GM12878 (cell line): ENCODE measurements at regions not wholly inside any gene's neighbourhood (a gene's known extent, or its start where the extent isn't known, plus 50 kb on each side); places are given as distances from the start of the nearest gene placed in this dataset.

Experiments used
- ATAC-seq: fragments of 200-7000 bp; cut with Tn5 transposase; 3 replicates; pipeline ENCODE4 v1.9.1; 2020; ENCODE audit warnings: mild to moderate bottlenecking, moderate library complexity
- BruUV-seq: library from RNA; stranded (reverse); fragments of 400-500 nt; replicated peaks from 2 replicates; lab custom pipeline; 2021; lab: Mats Ljungman, UMichigan
- CTCF ChIA-PET: fragments of 300-600 bp; sonication (Branson Sonifier 250); formaldehyde crosslinking; extraction: SDS; loops from one replicate; lab custom pipeline; 2021; ENCODE audit warnings: inconsistent platforms; lab: Yijun Ruan, JAX
- POLR2A ChIA-PET: fragments of 350-600 bp; formaldehyde crosslinking; extraction: SDS; loops from one replicate; lab custom pipeline; 2021; ENCODE audit warnings: inconsistent platforms; lab: Charles Lee
- RAD21 ChIA-PET: fragments of 300-600 bp; sonication (Branson Sonifier 250); formaldehyde crosslinking; loops from one replicate; lab custom pipeline; 2023; ENCODE audit warnings: antibody characterized with exemption; ENCODE audit not compliant: unreplicated experiment; lab: Charles Lee
- SMC1A ChIA-PET: fragments of 300-600 bp; sonication (Branson Sonifier 250); formaldehyde crosslinking; loops from one replicate; lab custom pipeline; 2023; ENCODE audit not compliant: unreplicated experiment, uncharacterized antibody; lab: Charles Lee
- DNase-seq: peaks from one replicate; pipeline ENCODE4 v3.0.0-alpha.2; 2011; ENCODE audit warnings: low read depth, low spot score
- FAIRE-seq: peaks from 3 replicates; lab custom pipeline; 2011; peaks lifted over from hg19 to GRCh38; lab: Jason Lieb, UNC
- H2AFZ ChIP-seq: 2 replicates; pipeline ENCODE4 v1.6.0; 2011; ENCODE audit warnings: low read depth, low read length, control low read depth; ENCODE audit not compliant: control insufficient read depth
- H3K27ac ChIP-seq: 2 replicates; pipeline ENCODE4 v1.5.1; 2011; ENCODE audit warnings: control low read depth; ENCODE audit not compliant: control insufficient read depth, insufficient read depth
- H3K27me3 ChIP-seq, 2 experiments: replicated peaks in 1 of 2; 2 replicates each; pipeline versions ENCODE4 v1.6.0 to v1.6.1; 2011; ENCODE audit warnings: low read length in 1 of 2; ENCODE audit not compliant: control insufficient read depth in 2 of 2, insufficient read depth in 2 of 2
- H3K36me3 ChIP-seq, 2 experiments: 2 replicates each; pipeline ENCODE4 v1.5.1; 2011; ENCODE audit warnings: low read length in 1 of 2; ENCODE audit not compliant: control insufficient read depth in 2 of 2, insufficient read depth in 2 of 2
- H3K4me1 ChIP-seq: 2 replicates; pipeline ENCODE4 v1.6.1; 2011; ENCODE audit warnings: mild to moderate bottlenecking, low read length, moderate library complexity, mixed read lengths; ENCODE audit not compliant: control insufficient read depth, insufficient read depth
- H3K4me2 ChIP-seq: 2 replicates; pipeline ENCODE4 v1.6.0; 2011; ENCODE audit warnings: control low read depth; ENCODE audit not compliant: control insufficient read depth, insufficient read depth
- H3K4me3 ChIP-seq: fragments of 200-600 bp; sonication (generic); 2 replicates; pipeline ENCODE4 v1.5.1; 2016
- H3K79me2 ChIP-seq: 2 replicates; pipeline ENCODE4 v1.6.0; 2011; ENCODE audit warnings: low read length; ENCODE audit not compliant: control insufficient read depth, insufficient read depth
- H3K9ac ChIP-seq: 2 replicates; pipeline ENCODE4 v1.8.0; 2011; ENCODE audit warnings: low read length, control low read depth, mixed read lengths; ENCODE audit not compliant: control insufficient read depth, insufficient read depth
- H3K9me3 ChIP-seq: replicated peaks from 3 replicates; pipeline ENCODE4 v1.5.1; 2011; ENCODE audit warnings: mild to moderate bottlenecking, low read length; ENCODE audit not compliant: control insufficient read depth, insufficient read depth
- H4K20me1 ChIP-seq: 2 replicates; pipeline ENCODE4 v1.6.0; 2011; ENCODE audit not compliant: control insufficient read depth, insufficient read depth
- CBFB ChIP-seq: IDR thresholded peaks from 2 replicates; pipeline ENCODE4 v1.6.1; 2016; ENCODE audit warnings: antibody characterized with exemption, low read depth
- HDAC2 ChIP-seq: fragments of 200-600 bp; sonication (generic); IDR thresholded peaks from 2 replicates; pipeline ENCODE4 v1.6.1; 2017
- JUNB ChIP-seq: IDR thresholded peaks from 2 replicates; pipeline ENCODE4 v1.6.1; 2016; ENCODE audit warnings: antibody characterized with exemption, mild to moderate bottlenecking
- NR2C2 ChIP-seq: IDR thresholded peaks from 2 replicates; pipeline ENCODE4 v1.6.1; 2011; ENCODE audit warnings: borderline replicate concordance, low read depth; ENCODE audit not compliant: control insufficient read depth, insufficient read length
- POLR2A ChIP-seq: IDR thresholded peaks from 2 replicates; pipeline ENCODE4 v1.6.1; 2011; ENCODE audit warnings: low read depth, mild to moderate bottlenecking, low read length
- RBBP5 ChIP-seq: fragments of 200-600 bp; sonication (generic); conservative IDR thresholded peaks from 2 replicates; pipeline ENCODE4 v1.6.1; 2016
- RUNX3 ChIP-seq: IDR thresholded peaks from 2 replicates; pipeline ENCODE4 v1.6.1; 2012; ENCODE audit warnings: low read length, inconsistent platforms
- SMARCA5 ChIP-seq: fragments of 450-650 bp; IDR thresholded peaks from 2 replicates; pipeline ENCODE4 v1.6.1; 2017; ENCODE audit warnings: mild to moderate bottlenecking
- SP1 ChIP-seq: IDR thresholded peaks from one replicate; pipeline ENCODE4 v1.6.1; 2011; ENCODE audit warnings: low read depth, low read length
- STAT1 ChIP-seq: fragments of 450-650 bp; conservative IDR thresholded peaks from 2 replicates; pipeline ENCODE4 v1.6.1; 2014; ENCODE audit warnings: antibody characterized with exemption, mild to moderate bottlenecking
- WGBS: methylation state at CpG from one replicate; pipeline ENCODE4 v1.1.6; 2016; ENCODE audit warnings: low lambda C conversion rate; ENCODE audit not compliant: insufficient replicate concordance, insufficient coverage; ENCODE audit errors: missing lambda C conversion rate; 5-methylcytosine and 5-hydroxymethylcytosine counted together
- in situ Hi-C: fragments of 300-500 bp; cut with MboI; formaldehyde crosslinking; loops from 9 replicates; pipeline ENCODE4 v1.14.3; 2018; ENCODE audit warnings: mixed read lengths
- intact Hi-C: fragments of 100-400 bp; cut with micrococcal nuclease; formaldehyde crosslinking; loops from one replicate; pipeline ENCODE4 v1.14.2; 2022; ENCODE audit not compliant: unreplicated experiment
- TF ChIP-seq, protein P1 (sequence below): fragments of 450-650 bp; formaldehyde crosslinking; IDR thresholded peaks from 2 replicates; pipeline ENCODE4 v1.4.0; 2020; ENCODE audit warnings: mild to moderate bottlenecking, moderate library complexity
- TF ChIP-seq, protein P2 (sequence below): fragments of 450-650 bp; IDR thresholded peaks from 2 replicates; pipeline ENCODE4 v1.6.1; 2017; ENCODE audit warnings: antibody characterized with exemption, mild to moderate bottlenecking, moderate library complexity

DNA sequence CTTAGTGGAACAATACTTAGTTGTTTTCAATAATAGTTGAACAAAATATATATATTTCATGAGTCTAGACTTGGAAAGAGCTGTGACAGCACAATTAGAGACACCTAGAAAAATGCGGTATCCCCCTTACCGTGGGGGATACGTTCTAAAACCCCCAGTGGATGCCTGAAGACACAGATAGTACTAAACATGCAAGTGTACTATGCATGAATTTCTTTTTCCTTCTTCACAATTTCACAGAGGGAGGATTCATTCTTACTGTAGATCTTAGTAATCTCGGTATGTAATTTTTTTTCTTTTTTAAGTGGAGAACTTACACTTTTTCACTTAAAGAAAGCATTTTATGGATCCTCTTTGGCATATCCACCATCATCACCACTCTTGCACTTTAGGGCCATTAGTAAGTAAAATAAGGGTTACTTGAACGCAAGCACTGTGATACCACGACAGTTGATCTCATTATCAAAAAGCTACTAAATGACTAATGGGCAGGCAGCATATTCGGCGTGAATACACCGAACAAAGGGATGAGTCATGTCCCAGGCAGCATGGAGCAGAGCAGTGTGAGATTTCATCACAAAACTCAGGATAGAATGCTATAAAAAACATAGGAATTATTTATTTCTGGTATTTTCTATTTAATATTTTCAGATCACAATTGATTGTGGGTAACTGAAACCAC, 72.3 kb upstream of the ZNF280D start:
- no peak for FAIRE-seq
- no peaks in the 10 kb centered on the region; a peak in 1 of 4 replicates for H3K27me3 ChIP-seq
- BruUV-seq = no TSS peak
- intact Hi-C loops = no loop called here
- in situ Hi-C loops = loop anchor here (25.0 kb wide), 1 partner anchor 732 kb away; no protein-coding TSS in a partner anchor
- TF ChIP-seq JUNB (peak; percentile 71), CBFB (no peak)
- H3K9ac ChIP-seq = no peak overlapping the region; the same call in 1 of the 2 replicates
- H3K9me3 ChIP-seq = peaks cover 9% of the 10 kb centered on the region
- H4K20me1 ChIP-seq = no peaks in the 10 kb centered on the region
- ChIA-PET RAD21 (no interaction called here), SMC1A (interaction anchor here (0.7 to 1.2 kb wide), 2 partner anchors 12 to 39 kb away, joined by 3 read pairs; no protein-coding TSS in a partner anchor), POLR2A (no interaction called here), CTCF (interaction anchor here (0.9 to 1.0 kb wide), 2 partner anchors 15 to 16 kb away, joined by 3 read pairs; no protein-coding TSS in a partner anchor)
- no peak overlapping the region for H3K27ac ChIP-seq
- H3K4me3 ChIP-seq = peak overlapping the region; percentile 46
- no peak for DNase-seq
- peak; percentile 79 for ATAC-seq
- no peaks in the 10 kb centered on the region for H3K36me3 ChIP-seq
- H3K4me2 ChIP-seq = peak overlapping the region; percentile 54
- peak overlapping the region; percentile 54 for H2AFZ ChIP-seq
- 12% methylated on average over 9 of the region's 9 CpGs for WGBS
- H3K4me1 ChIP-seq = peaks cover 17% of the 10 kb centered on the region
- no peaks in the 10 kb centered on the region for H3K79me2 ChIP-seq

DNA sequence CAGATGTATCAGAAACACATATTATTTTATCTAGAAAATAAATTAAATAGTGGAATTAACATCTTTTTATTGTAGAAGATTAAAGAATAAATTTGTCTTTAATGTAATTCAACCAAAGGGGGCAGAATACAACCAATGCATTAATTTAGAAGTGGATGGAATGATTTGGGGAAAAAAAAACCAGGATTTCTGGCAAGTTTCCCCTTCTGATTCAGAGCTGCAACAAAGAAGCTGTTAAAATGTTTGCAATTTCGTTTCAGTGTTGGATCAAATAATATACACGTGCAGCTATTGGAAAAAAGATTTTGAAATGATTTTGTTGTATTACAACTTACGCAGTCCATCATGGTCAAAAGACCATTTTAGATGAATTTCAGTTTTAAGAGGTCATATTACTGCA, 71.6 kb upstream of the ZNF280D start:
- RAD21 ChIA-PET = no interaction called here
- no TSS peak for BruUV-seq
- TF ChIP-seq RUNX3 (no peak), HDAC2 (no peak), STAT1 (no peak), SMARCA5 (no peak), SP1 (no peak), RBBP5 (no peak), POLR2A (no peak), NR2C2 (no peak)
- TF ChIP-seq, protein P1, sequence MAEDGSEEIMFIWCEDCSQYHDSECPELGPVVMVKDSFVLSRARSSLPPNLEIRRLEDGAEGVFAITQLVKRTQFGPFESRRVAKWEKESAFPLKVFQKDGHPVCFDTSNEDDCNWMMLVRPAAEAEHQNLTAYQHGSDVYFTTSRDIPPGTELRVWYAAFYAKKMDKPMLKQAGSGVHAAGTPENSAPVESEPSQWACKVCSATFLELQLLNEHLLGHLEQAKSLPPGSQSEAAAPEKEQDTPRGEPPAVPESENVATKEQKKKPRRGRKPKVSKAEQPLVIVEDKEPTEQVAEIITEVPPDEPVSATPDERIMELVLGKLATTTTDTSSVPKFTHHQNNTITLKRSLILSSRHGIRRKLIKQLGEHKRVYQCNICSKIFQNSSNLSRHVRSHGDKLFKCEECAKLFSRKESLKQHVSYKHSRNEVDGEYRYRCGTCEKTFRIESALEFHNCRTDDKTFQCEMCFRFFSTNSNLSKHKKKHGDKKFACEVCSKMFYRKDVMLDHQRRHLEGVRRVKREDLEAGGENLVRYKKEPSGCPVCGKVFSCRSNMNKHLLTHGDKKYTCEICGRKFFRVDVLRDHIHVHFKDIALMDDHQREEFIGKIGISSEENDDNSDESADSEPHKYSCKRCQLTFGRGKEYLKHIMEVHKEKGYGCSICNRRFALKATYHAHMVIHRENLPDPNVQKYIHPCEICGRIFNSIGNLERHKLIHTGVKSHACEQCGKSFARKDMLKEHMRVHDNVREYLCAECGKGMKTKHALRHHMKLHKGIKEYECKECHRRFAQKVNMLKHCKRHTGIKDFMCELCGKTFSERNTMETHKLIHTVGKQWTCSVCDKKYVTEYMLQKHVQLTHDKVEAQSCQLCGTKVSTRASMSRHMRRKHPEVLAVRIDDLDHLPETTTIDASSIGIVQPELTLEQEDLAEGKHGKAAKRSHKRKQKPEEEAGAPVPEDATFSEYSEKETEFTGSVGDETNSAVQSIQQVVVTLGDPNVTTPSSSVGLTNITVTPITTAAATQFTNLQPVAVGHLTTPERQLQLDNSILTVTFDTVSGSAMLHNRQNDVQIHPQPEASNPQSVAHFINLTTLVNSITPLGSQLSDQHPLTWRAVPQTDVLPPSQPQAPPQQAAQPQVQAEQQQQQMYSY (CRISPR knock-in tag) = no peak
- TF ChIP-seq, protein P2, sequence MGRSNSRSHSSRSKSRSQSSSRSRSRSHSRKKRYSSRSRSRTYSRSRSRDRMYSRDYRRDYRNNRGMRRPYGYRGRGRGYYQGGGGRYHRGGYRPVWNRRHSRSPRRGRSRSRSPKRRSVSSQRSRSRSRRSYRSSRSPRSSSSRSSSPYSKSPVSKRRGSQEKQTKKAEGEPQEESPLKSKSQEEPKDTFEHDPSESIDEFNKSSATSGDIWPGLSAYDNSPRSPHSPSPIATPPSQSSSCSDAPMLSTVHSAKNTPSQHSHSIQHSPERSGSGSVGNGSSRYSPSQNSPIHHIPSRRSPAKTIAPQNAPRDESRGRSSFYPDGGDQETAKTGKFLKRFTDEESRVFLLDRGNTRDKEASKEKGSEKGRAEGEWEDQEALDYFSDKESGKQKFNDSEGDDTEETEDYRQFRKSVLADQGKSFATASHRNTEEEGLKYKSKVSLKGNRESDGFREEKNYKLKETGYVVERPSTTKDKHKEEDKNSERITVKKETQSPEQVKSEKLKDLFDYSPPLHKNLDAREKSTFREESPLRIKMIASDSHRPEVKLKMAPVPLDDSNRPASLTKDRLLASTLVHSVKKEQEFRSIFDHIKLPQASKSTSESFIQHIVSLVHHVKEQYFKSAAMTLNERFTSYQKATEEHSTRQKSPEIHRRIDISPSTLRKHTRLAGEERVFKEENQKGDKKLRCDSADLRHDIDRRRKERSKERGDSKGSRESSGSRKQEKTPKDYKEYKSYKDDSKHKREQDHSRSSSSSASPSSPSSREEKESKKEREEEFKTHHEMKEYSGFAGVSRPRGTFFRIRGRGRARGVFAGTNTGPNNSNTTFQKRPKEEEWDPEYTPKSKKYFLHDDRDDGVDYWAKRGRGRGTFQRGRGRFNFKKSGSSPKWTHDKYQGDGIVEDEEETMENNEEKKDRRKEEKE = no peak

More for the DNA sequence above, 71.6 kb upstream of the ZNF280D start:
- Histone ChIP-seq H3K9ac (no peak overlapping the region), H3K4me1 (peaks cover 17% of the 10 kb centered on the region), H3K4me3 (no peak overlapping the region), H3K27ac (no peak overlapping the region), H2AFZ (no peak overlapping the region), H3K27me3 (no peaks in the 10 kb centered on the region; a peak in 1 of 4 replicates), H3K9me3 (peaks cover 9% of the 10 kb centered on the region), H3K79me2 (no peaks in the 10 kb centered on the region), H3K4me2 (no peak overlapping the region), H4K20me1 (no peaks in the 10 kb centered on the region), H3K36me3 (no peaks in the 10 kb centered on the region)
- in situ Hi-C loops (loop anchor here (25.0 kb wide), 1 partner anchor 732 kb away; no protein-coding TSS in a partner anchor), intact Hi-C loops (no loop called here)
- CTCF ChIA-PET = interaction anchor here (0.9 to 1.0 kb wide), 2 partner anchors 16 to 17 kb away, joined by 3 read pairs; no protein-coding TSS in a partner anchor
- 70% methylated on average over 3 of the region's 3 CpGs for WGBS
- POLR2A ChIA-PET = interaction anchor here (0.6 kb wide), 1 partner anchor 18 kb away, joined by 3 read pairs; no protein-coding TSS in a partner anchor
- DNase-seq (no peak), FAIRE-seq (no peak), ATAC-seq (no peak)
- SMC1A ChIA-PET = no interaction called here
